ENCODE measurements at regions not wholly inside any gene's neighbourhood (a gene's known extent, or its start where the extent isn't known, plus 50 kb on each side); places are given as distances from the start of the nearest gene placed in this dataset.

DNA sequence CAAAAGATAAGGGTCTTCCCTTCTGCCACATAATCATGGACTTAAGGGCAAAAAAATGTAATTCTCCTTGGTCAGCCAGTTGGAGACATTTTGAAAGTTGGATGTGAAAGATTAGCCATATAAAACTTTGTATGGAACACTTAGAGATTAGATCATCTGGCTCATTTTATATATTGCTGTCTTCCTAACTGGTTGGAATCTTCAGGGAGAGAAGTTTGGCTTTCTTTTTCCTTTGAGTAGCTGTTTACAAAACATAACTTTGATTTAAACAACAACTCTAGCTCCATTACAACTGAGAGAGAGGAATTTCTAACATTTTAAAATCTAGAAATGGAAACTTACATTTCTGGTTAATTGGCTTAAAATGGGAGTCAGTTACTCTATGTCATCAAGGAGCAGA, 132.7 kb downstream of the RDH14 start:
- DNase-seq (ENCODE audit: insufficient read length, low spot score) (no peak), FAIRE-seq (no peak)
- TF ChIP-seq, protein P1, sequence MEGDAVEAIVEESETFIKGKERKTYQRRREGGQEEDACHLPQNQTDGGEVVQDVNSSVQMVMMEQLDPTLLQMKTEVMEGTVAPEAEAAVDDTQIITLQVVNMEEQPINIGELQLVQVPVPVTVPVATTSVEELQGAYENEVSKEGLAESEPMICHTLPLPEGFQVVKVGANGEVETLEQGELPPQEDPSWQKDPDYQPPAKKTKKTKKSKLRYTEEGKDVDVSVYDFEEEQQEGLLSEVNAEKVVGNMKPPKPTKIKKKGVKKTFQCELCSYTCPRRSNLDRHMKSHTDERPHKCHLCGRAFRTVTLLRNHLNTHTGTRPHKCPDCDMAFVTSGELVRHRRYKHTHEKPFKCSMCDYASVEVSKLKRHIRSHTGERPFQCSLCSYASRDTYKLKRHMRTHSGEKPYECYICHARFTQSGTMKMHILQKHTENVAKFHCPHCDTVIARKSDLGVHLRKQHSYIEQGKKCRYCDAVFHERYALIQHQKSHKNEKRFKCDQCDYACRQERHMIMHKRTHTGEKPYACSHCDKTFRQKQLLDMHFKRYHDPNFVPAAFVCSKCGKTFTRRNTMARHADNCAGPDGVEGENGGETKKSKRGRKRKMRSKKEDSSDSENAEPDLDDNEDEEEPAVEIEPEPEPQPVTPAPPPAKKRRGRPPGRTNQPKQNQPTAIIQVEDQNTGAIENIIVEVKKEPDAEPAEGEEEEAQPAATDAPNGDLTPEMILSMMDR (IDR thresholded peaks at IDR 0.05; ENCODE audit: insufficient read depth, missing control alignments): no peak

DNA sequence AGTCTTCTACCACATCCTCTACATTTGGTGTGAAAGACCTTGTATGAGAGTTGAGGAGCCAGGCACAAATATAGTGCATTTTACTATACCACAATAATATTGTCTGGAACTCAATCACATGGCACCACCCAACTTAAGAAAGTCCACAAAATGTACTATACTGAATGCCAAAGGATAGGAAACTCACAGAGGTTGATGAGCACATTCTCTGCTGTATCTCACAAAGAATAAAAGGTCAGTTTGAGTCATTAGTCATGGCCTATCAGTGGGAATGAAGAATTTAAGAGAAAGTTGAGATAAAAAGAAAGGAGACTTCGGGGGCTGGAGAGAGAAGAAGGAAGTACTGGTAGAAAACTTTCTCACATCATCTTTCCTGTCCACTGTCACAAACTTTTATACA, 134.3 kb downstream of the RDH14 start:
- TF ChIP-seq, protein P1 (IDR thresholded peaks at IDR 0.05; ENCODE audit: insufficient read depth, missing control alignments): no peak
- FAIRE-seq (no peak), DNase-seq (ENCODE audit: insufficient read length, low spot score) (no peak)

DNA sequence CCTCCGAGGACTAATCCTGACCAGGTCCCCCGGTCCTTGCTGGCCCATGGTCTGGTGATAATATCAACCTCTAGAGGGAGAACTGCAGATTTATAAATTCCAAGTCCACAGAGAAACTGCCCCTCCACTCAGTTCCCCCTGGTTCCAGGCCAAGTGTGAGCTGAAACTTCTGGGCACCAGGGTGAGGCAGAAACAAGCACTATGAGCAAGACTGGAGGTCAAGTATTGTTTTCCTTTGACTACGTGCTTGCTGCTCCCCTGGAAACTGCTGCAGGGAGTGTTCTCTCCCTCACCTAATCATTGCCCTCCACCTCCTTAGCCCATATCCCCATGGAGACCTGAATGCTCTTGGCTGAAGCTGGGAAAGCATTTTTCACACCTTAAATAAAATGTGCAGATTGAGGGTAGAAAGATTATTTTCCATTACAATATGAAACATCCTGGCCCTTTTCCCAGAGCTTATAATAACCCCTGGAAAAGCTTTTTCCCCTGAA, 135.2 kb downstream of the RDH14 start:
- TF ChIP-seq, protein P1 (IDR thresholded peaks at IDR 0.05; ENCODE audit: insufficient read depth, missing control alignments): no peak
- DNase-seq (ENCODE audit: insufficient read length, low spot score): no peak
- no peak for FAIRE-seq

DNA sequence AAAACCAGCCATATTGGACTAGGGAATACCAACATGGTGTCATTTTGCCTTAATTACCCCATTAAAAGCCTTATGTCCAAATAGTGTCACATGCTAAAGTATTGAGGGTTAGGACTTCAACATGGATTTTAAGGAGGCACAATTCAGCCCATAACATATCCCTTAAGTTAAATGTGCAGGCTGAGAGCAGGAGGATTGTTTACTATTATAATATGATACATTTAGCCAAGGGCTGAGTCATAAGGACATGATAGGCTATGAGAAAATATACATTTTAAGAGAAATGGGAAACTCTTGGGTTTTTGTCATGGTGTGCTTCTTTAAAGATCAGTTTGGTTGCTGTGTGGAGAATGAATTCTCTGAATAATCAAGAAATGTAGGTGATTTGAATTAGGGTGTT, 136.8 kb downstream of the RDH14 start:
- TF ChIP-seq, protein P1 (IDR thresholded peaks at IDR 0.05; ENCODE audit: insufficient read depth, missing control alignments): no peak
- DNase-seq (ENCODE audit: insufficient read length, low spot score) (no peak), FAIRE-seq (no peak)

DNA sequence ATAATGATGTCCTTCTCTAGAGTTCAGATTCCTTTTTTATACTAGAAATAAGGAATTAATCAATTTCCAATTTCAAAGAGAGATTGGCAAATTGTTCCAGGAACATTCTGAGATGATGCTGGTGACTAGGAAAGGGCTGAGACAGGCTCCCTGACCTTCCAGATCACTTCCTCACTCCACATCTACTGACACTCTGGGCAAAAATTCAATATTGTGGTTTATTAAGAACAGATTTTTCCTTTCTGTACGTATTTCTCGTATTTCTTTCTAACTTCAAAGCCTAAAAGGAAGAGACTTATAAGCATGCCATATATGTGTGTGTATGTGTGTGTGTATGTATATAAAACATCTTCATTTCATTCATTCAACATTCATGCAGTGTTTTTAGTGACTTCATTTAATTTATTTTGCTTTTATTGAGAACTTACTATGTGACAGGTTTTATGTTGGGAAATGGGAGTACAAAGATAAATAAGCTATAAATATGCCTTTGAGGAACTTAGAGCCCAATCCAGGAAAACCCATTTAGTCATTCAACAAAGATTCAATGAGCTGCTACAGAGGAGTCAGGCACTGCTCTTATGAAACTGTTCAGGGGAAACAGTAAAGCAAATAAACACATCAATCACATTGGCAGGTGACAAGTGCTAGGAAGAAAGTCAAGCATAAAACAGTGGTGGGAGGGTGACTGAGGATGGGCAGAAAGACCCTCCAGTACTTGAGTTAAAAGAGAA, 137.9 kb downstream of the RDH14 start:
- TF ChIP-seq, protein P1 (IDR thresholded peaks at IDR 0.05; ENCODE audit: insufficient read depth, missing control alignments): no peak
- DNase-seq (ENCODE audit: insufficient read length, low spot score) (no peak), FAIRE-seq (no peak)

DNA sequence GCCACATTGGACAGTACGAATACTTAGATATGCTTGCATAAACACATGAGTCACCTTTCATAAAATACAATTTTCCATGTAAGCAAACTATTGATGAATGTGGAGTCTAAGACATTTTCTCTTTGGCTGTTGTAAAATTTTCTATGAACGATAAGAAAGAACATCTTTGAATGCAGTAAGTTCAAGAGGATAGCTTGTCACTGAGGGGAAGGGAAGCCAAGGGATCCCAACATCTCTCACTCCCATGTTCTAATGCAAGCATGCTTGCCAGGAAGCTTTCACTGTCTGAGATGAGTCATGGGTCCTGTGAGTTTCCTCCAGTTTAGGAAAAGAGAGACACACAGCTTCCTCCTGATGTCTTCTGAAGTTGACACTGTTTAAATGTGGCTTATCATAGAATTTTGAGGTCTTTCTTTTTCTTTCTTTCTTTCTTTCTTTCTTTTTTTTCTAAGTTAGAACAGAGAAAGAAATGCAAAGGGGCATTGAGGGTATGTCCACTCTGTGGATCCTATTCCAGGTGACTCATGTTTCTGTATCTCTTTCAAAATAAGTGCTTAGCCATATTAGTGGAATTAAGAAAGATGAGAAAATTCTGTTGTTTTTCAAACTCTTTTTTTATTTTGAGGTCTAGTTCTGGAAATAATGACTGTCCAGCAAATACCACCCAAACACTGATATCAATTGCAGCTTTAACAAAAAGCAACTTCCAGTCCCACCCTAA, 146.6 kb downstream of the RDH14 start:
- TF ChIP-seq, protein P1 (IDR thresholded peaks at IDR 0.05; ENCODE audit: insufficient read depth, missing control alignments): no peak
- DNase-seq (ENCODE audit: insufficient read length, low spot score) (no peak), FAIRE-seq (no peak)

Measured in D721Med (cell line).